ENCODE measurements at regions not wholly inside any gene's neighbourhood (a gene's known extent, or its start where the extent isn't known, plus 50 kb on each side); places are given as distances from the start of the nearest gene placed in this dataset.
"Not testable (repeated sequence)": the region's sequence is repeated elsewhere in the genome, so short reads cannot be mapped to it uniquely, and the experiment has no call there.

GRCh38 chr11:57937431-57937830 lies 86.2 kb upstream of the OR9Q1 start:
- no peak overlapping the region for H3K4me3 ChIP-seq (ENCODE audit: low read depth, low read length)

GRCh38 chr11:57938351-57938750 lies 85.3 kb upstream of the OR9Q1 start:
- no peak for TF ChIP-seq CTCF (conservative IDR thresholded peaks at IDR 0.05; ENCODE audit: low read depth, low read length)
- no peak overlapping the region for H3K4me3 ChIP-seq (ENCODE audit: low read depth, low read length)
- DNase-seq (ENCODE audit: low read depth), result no peak

More at GRCh38 chr11:57937431-57937830, 86.2 kb upstream of the OR9Q1 start:
- no peak for TF ChIP-seq CTCF (conservative IDR thresholded peaks at IDR 0.05; ENCODE audit: low read depth, low read length)
- no peak for DNase-seq (ENCODE audit: low read depth)

- TF ChIP-seq CTCF (conservative IDR thresholded peaks at IDR 0.05; ENCODE audit: low read depth, low read length), result no peak
- no peak for DNase-seq (ENCODE audit: low read depth)
- no peak overlapping the region for H3K4me3 ChIP-seq (ENCODE audit: low read depth, low read length)
Observed at GRCh38 chr11:57940044-57940756, 83.5 kb upstream of the OR9Q1 start.

- DNase-seq (ENCODE audit: low read depth), result no peak
- H3K4me3 ChIP-seq (ENCODE audit: low read depth, low read length), result no peak overlapping the region
- no peak for TF ChIP-seq CTCF (conservative IDR thresholded peaks at IDR 0.05; ENCODE audit: low read depth, low read length)
Observed at GRCh38 chr11:57941875-57942274, 81.8 kb upstream of the OR9Q1 start.

GRCh38 chr11:57942808-57943207 lies 80.9 kb upstream of the OR9Q1 start:
- H3K4me3 ChIP-seq (ENCODE audit: low read depth, low read length), result no peak overlapping the region
- no peak for DNase-seq (ENCODE audit: low read depth)
- no peak for TF ChIP-seq CTCF (conservative IDR thresholded peaks at IDR 0.05; ENCODE audit: low read depth, low read length)

GRCh38 chr11:57943766-57944165 lies 79.9 kb upstream of the OR9Q1 start:
- not testable (repeated sequence) for H3K4me3 ChIP-seq (ENCODE audit: low read depth, low read length); DNase-seq (ENCODE audit: low read depth)

GRCh38 chr11:57946628-57947027 lies 77.1 kb upstream of the OR9Q1 start:
- no peak for DNase-seq (ENCODE audit: low read depth)
- TF ChIP-seq CTCF (conservative IDR thresholded peaks at IDR 0.05; ENCODE audit: low read depth, low read length), result no peak
- no peak overlapping the region for H3K4me3 ChIP-seq (ENCODE audit: low read depth, low read length)
